ENCODE measurements at regions not wholly inside any gene's neighbourhood (a gene's known extent, or its start where the extent isn't known, plus 50 kb on each side); places are given as distances from the start of the nearest gene placed in this dataset.

- no peak for DNase-seq (ENCODE audit: low spot score)
- in situ Hi-C loops (cut with HindIII; ENCODE audit: low sequenced_read_pairs) = no loop called here
Measured at GRCh38 chr15:61511089-61511488, 282.0 kb upstream of the RORA start.

- in situ Hi-C loops (cut with HindIII; ENCODE audit: low sequenced_read_pairs) = no loop called here
Measured at GRCh38 chr15:61509327-61509840, 280.3 kb upstream of the RORA start.

GRCh38 chr15:61503383-61503969 is 274.4 kb upstream of the RORA start:
- in situ Hi-C loops (cut with HindIII; ENCODE audit: low sequenced_read_pairs) = no loop called here
- DNase-seq (ENCODE audit: low spot score) = no peak

More at GRCh38 chr15:61509327-61509840, 280.3 kb upstream of the RORA start:
- DNase-seq (ENCODE audit: low spot score) = no peak

- in situ Hi-C loops (cut with HindIII; ENCODE audit: low sequenced_read_pairs) = no loop called here
- DNase-seq (ENCODE audit: low spot score) = no peak
Measured at GRCh38 chr15:61501815-61502389, 272.8 kb upstream of the RORA start.

- no peak for DNase-seq (ENCODE audit: low spot score)
- in situ Hi-C loops (cut with HindIII; ENCODE audit: low sequenced_read_pairs) = no loop called here
Measured at GRCh38 chr15:61500951-61501620, 272.0 kb upstream of the RORA start.

- in situ Hi-C loops (cut with HindIII; ENCODE audit: low sequenced_read_pairs) = no loop called here
Measured at GRCh38 chr15:61500523-61500922, 271.4 kb upstream of the RORA start.

GRCh38 chr15:61499376-61499775 is 270.3 kb upstream of the RORA start:
- DNase-seq (ENCODE audit: low spot score) = peak; percentile 5
- in situ Hi-C loops (cut with HindIII; ENCODE audit: low sequenced_read_pairs) = no loop called here

More at GRCh38 chr15:61500523-61500922, 271.4 kb upstream of the RORA start:
- DNase-seq (ENCODE audit: low spot score) = no peak

GRCh38 chr15:61489571-61489970 is 260.5 kb upstream of the RORA start:
- DNase-seq (ENCODE audit: low spot score) = no peak
- in situ Hi-C loops (cut with HindIII; ENCODE audit: low sequenced_read_pairs) = no loop called here

- no peak for DNase-seq (ENCODE audit: low spot score)
- in situ Hi-C loops (cut with HindIII; ENCODE audit: low sequenced_read_pairs) = no loop called here
Measured at GRCh38 chr15:61483599-61483998, 254.5 kb upstream of the RORA start.

GRCh38 chr15:61481886-61482285 is 252.8 kb upstream of the RORA start:
- in situ Hi-C loops (cut with HindIII; ENCODE audit: low sequenced_read_pairs) = no loop called here
- DNase-seq (ENCODE audit: low spot score) = no peak

GRCh38 chr15:61480863-61481262 is 251.8 kb upstream of the RORA start:
- in situ Hi-C loops (cut with HindIII; ENCODE audit: low sequenced_read_pairs) = no loop called here
- DNase-seq (ENCODE audit: low spot score) = no peak

GRCh38 chr15:61480295-61480694 is 251.2 kb upstream of the RORA start:
- in situ Hi-C loops (cut with HindIII; ENCODE audit: low sequenced_read_pairs) = no loop called here
- DNase-seq (ENCODE audit: low spot score) = no peak

- no peak for DNase-seq (ENCODE audit: low spot score)
- in situ Hi-C loops (cut with HindIII; ENCODE audit: low sequenced_read_pairs) = no loop called here
Measured at GRCh38 chr15:61479613-61480012, 250.5 kb upstream of the RORA start.

- DNase-seq (ENCODE audit: low spot score) = no peak
- in situ Hi-C loops (cut with HindIII; ENCODE audit: low sequenced_read_pairs) = no loop called here
Measured at GRCh38 chr15:61476741-61477140, 247.6 kb upstream of the RORA start.

- in situ Hi-C loops (cut with HindIII; ENCODE audit: low sequenced_read_pairs) = no loop called here
- no peak for DNase-seq (ENCODE audit: low spot score)
Measured at GRCh38 chr15:61474796-61475195, 245.7 kb upstream of the RORA start.

- in situ Hi-C loops (cut with HindIII; ENCODE audit: low sequenced_read_pairs) = no loop called here
- no peak for DNase-seq (ENCODE audit: low spot score)
Measured at GRCh38 chr15:61467823-61468222, 238.7 kb upstream of the RORA start.

- DNase-seq (ENCODE audit: low spot score) = no peak
- in situ Hi-C loops (cut with HindIII; ENCODE audit: low sequenced_read_pairs) = no loop called here
Measured at GRCh38 chr15:61459785-61460707, 230.9 kb upstream of the RORA start.

- no peak for DNase-seq (ENCODE audit: low spot score)
- in situ Hi-C loops (cut with HindIII; ENCODE audit: low sequenced_read_pairs) = no loop called here
Measured at GRCh38 chr15:61457050-61457733, 228.1 kb upstream of the RORA start.

GRCh38 chr15:61449186-61449702 is 220.1 kb upstream of the RORA start:
- no peak for DNase-seq (ENCODE audit: low spot score)
- in situ Hi-C loops (cut with HindIII; ENCODE audit: low sequenced_read_pairs) = no loop called here
